H1 (cell line): ENCODE measurements at regions not wholly inside any gene's neighbourhood (a gene's known extent, or its start where the extent isn't known, plus 50 kb on each side); places are given as distances from the start of the nearest gene placed in this dataset.

Experiments used
- ATF2 ChIP-seq: IDR thresholded peaks from 2 replicates; pipeline ENCODE4 v1.6.1; 2012; ENCODE audit warnings: low read length, inconsistent platforms
- BCL11A ChIP-seq, 2 experiments: IDR thresholded peaks; one replicate each; pipeline ENCODE4 v1.6.1; 2011; ENCODE audit warnings: low read depth in 2 of 2, low read length in 2 of 2, mild to moderate bottlenecking in 2 of 2
- CBX5 ChIP-seq: fragments of 300-800, 300-1000 bp; sonication (generic); IDR thresholded peaks from 2 replicates; pipeline ENCODE4 v1.7.1; 2016; ENCODE audit warnings: antibody characterized with exemption, low read length, low read depth
- NANOG ChIP-seq: IDR thresholded peaks from 2 replicates; pipeline ENCODE4 v1.6.1; 2011; ENCODE audit warnings: low read length, low read depth, mild to moderate bottlenecking, inconsistent platforms; ENCODE audit not compliant: insufficient read depth, poor library complexity, severe bottlenecking
- POLR2AphosphoS5 ChIP-seq: IDR thresholded peaks from 2 replicates; pipeline ENCODE4 v1.6.1; 2011; ENCODE audit warnings: low read depth, low read length
- SP1 ChIP-seq: IDR thresholded peaks from 2 replicates; pipeline ENCODE4 v1.6.1; 2011; ENCODE audit warnings: low read depth, low read length

GRCh38 chr14:97943619-97944018 lies 1146.4 kb downstream of the VRK1 start (continued):
- no peak for TF ChIP-seq NANOG
- no peak for TF ChIP-seq ATF2
- no peak for TF ChIP-seq CBX5
- TF ChIP-seq BCL11A (IDR thresholded peaks at IDR 0.05; ENCODE audit: low read depth in 2 of 2, low read length in 2 of 2) = no peak
- no peak for TF ChIP-seq SP1
- no peak for TF ChIP-seq POLR2AphosphoS5
- TF ChIP-seq, all 59 proteins: peak for 0
